ENCODE measurements at regions not wholly inside any gene's neighbourhood (a gene's known extent, or its start where the extent isn't known, plus 50 kb on each side); places are given as distances from the start of the nearest gene placed in this dataset.

DNA sequence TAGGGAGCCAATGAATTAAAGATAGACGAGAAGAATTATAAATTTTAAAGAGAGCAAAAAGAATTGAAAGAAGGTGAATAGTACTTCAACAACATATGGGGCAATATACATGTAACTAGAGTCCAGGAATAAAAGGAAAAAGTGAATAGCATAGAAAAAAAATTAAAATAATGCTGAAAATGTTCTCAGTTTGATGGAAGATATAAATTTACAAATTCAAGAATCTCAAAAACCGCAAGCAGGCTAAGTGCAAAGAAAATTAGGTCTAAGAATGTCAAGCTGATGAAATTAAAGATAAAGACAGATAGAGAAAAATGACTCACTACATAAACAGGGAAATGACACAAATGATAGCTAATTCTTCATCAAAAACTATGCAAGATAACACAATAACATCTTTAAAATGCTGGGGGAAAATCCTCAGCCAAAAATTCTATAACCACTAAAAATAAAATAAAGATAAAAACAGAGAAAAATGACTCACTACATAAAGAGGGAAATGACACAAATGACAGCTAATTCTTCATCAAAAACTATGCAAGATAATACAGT, 326.3 kb downstream of the TBX15 start:
- Histone ChIP-seq H3K4me2 (ENCODE audit: low read length) (no peak overlapping the region), H3K27me3 (ENCODE audit: control insufficient read depth, low read length) (no peaks in the 10 kb centered on the region), H3K36me3 (ENCODE audit: control insufficient read depth, low read length) (no peaks in the 10 kb centered on the region), H4K20me1 (ENCODE audit: control insufficient read depth, insufficient read depth, low read depth, low read length) (no peaks in the 10 kb centered on the region), H3K4me3 (ENCODE audit: low read length) (no peak overlapping the region), H3K79me2 (ENCODE audit: control insufficient read depth, low read length) (no peaks in the 10 kb centered on the region), H3K9me2 (replicated peaks; ENCODE audit: control insufficient read depth, low read length) (no peaks in the 10 kb centered on the region), H3F3A (ENCODE audit: control insufficient read depth, insufficient read depth) (no peaks in the 10 kb centered on the region), H3K27ac (ENCODE audit: low read depth, low read length) (no peak overlapping the region), H3K9me3 (ENCODE audit: control insufficient read depth, insufficient read depth, low read length) (no peaks in the 10 kb centered on the region), H3K4me1 (ENCODE audit: control insufficient read depth, low read length) (no peaks in the 10 kb centered on the region)
- TF ChIP-seq, protein P1, sequence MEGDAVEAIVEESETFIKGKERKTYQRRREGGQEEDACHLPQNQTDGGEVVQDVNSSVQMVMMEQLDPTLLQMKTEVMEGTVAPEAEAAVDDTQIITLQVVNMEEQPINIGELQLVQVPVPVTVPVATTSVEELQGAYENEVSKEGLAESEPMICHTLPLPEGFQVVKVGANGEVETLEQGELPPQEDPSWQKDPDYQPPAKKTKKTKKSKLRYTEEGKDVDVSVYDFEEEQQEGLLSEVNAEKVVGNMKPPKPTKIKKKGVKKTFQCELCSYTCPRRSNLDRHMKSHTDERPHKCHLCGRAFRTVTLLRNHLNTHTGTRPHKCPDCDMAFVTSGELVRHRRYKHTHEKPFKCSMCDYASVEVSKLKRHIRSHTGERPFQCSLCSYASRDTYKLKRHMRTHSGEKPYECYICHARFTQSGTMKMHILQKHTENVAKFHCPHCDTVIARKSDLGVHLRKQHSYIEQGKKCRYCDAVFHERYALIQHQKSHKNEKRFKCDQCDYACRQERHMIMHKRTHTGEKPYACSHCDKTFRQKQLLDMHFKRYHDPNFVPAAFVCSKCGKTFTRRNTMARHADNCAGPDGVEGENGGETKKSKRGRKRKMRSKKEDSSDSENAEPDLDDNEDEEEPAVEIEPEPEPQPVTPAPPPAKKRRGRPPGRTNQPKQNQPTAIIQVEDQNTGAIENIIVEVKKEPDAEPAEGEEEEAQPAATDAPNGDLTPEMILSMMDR (IDR thresholded peaks at IDR 0.05; ENCODE audit: low read depth, low read length, poor library complexity, severe bottlenecking), result no peak
- TF ChIP-seq EZH2phosphoT487 (IDR thresholded peaks at IDR 0.05; ENCODE audit: borderline replicate concordance, low read length), result no peak

DNA sequence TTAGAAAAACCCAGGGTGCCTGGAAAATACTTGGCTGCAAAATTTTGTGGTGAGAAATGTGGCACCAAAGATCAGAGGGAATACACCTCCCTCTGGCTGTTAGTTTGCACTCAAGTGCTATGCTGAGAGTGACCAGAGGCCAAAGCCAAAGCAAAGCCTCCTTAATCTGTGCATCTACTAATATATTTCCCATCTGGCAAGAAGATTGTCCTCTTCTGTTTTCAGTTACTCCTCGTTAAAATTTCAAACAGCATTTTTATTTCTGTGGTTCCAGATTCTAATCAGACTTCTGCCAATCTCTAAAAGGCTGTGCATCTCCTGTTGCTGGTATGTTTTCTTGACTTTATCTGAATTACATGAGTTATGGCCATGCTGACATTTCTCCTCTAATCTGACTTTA, 327.4 kb downstream of the TBX15 start:
- Histone ChIP-seq H3K27ac (ENCODE audit: low read depth, low read length) (no peak overlapping the region), H3F3A (ENCODE audit: control insufficient read depth, insufficient read depth) (no peaks in the 10 kb centered on the region), H3K27me3 (ENCODE audit: control insufficient read depth, low read length) (no peaks in the 10 kb centered on the region), H3K36me3 (ENCODE audit: control insufficient read depth, low read length) (no peaks in the 10 kb centered on the region), H3K4me1 (ENCODE audit: control insufficient read depth, low read length) (no peaks in the 10 kb centered on the region), H3K9me2 (replicated peaks; ENCODE audit: control insufficient read depth, low read length) (no peaks in the 10 kb centered on the region), H4K20me1 (ENCODE audit: control insufficient read depth, insufficient read depth, low read depth, low read length) (no peaks in the 10 kb centered on the region), H3K4me2 (ENCODE audit: low read length) (no peak overlapping the region), H3K4me3 (ENCODE audit: low read length) (no peak overlapping the region), H3K79me2 (ENCODE audit: control insufficient read depth, low read length) (no peaks in the 10 kb centered on the region), H3K9me3 (ENCODE audit: control insufficient read depth, insufficient read depth, low read length) (no peaks in the 10 kb centered on the region)
- TF ChIP-seq EZH2phosphoT487 (IDR thresholded peaks at IDR 0.05; ENCODE audit: borderline replicate concordance, low read length), result no peak
- TF ChIP-seq, protein P1 (IDR thresholded peaks at IDR 0.05; ENCODE audit: low read depth, low read length, poor library complexity, severe bottlenecking), result no peak

DNA sequence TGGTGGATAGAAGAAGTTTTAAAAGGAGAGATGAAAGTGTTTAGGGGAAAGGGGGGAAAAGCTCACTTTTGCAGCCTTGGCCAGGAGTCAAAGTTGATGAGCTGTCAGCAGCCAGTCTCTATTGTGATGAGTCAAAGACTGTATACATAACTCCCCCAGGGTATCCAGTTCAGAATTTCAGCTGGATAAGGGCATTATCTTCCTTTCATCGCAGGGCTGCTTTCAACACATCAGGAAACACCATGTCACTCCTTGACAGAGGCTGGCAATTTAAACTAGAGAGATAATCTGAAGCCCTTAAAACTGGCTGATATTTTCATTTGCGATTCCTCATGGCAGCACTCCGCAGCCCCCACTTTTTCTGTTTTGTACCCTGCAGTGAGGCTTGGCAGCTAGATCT, 328.5 kb downstream of the TBX15 start:
- no peak overlapping the region for H3K27ac ChIP-seq (ENCODE audit: low read depth, low read length)
- H3K4me2 ChIP-seq (ENCODE audit: low read length), result no peak overlapping the region
- no peaks in the 10 kb centered on the region for H4K20me1 ChIP-seq (ENCODE audit: control insufficient read depth, insufficient read depth, low read depth, low read length)
- no peaks in the 10 kb centered on the region for H3K4me1 ChIP-seq (ENCODE audit: control insufficient read depth, low read length)
- no peaks in the 10 kb centered on the region for H3K79me2 ChIP-seq (ENCODE audit: control insufficient read depth, low read length)
- no peaks in the 10 kb centered on the region for H3F3A ChIP-seq (ENCODE audit: control insufficient read depth, insufficient read depth)
- no peaks in the 10 kb centered on the region for H3K9me3 ChIP-seq (ENCODE audit: control insufficient read depth, insufficient read depth, low read length)
- H3K36me3 ChIP-seq (ENCODE audit: control insufficient read depth, low read length), result no peaks in the 10 kb centered on the region
- H3K27me3 ChIP-seq (ENCODE audit: control insufficient read depth, low read length), result no peaks in the 10 kb centered on the region
- TF ChIP-seq EZH2phosphoT487 (IDR thresholded peaks at IDR 0.05; ENCODE audit: borderline replicate concordance, low read length), result no peak
- TF ChIP-seq, protein P1 (IDR thresholded peaks at IDR 0.05; ENCODE audit: low read depth, low read length, poor library complexity, severe bottlenecking), result no peak
- no peak overlapping the region for H3K4me3 ChIP-seq (ENCODE audit: low read length)
- H3K9me2 ChIP-seq (replicated peaks; ENCODE audit: control insufficient read depth, low read length), result no peaks in the 10 kb centered on the region
